Keratinocyte (primary cell): ENCODE measurements at regions not wholly inside any gene's neighbourhood (a gene's known extent, or its start where the extent isn't known, plus 50 kb on each side); places are given as distances from the start of the nearest gene placed in this dataset.

Experiments
- CTCF ChIP-seq, 3 experiments: IDR thresholded peaks in 1 of 3; conservative IDR thresholded peaks in 1 of 3; optimal IDR thresholded peaks in 1 of 3; 2 replicates in 2 of 3; 3 replicates in 1 of 3; pipeline versions ENCODE3 to v1.5.1; 2011; ENCODE audit warnings: low read length in 3 of 3, mild to moderate bottlenecking in 3 of 3, moderate library complexity in 2 of 3, control low read depth in 1 of 3, inconsistent platforms in 1 of 3; ENCODE audit not compliant: insufficient read depth in 2 of 3; ENCODE audit errors: extremely low read depth in 1 of 3
- EZH2 ChIP-seq: IDR thresholded peaks from one replicate; pipeline ENCODE4 v1.6.1; 2012; ENCODE audit warnings: inconsistent platforms, mild to moderate bottlenecking, low read length, moderate library complexity

DNA sequence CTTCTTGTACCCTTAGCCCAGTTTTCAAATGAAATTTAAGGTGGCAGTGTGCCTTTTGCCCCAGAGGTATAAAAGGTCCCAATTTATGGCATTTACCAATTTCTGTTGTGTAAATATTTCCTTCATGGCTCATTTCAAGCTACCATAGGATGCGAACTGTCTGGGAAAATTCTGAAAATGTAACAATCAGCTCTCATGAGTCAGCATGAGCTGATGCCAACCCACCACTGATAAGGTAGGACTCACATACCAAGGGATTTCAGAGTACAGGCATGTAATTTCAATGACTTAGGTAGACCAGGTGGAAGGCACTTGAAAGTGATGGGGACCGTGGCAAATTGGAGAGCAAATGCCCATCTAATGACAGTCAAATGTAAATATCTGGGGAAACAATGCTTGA lies 169.5 kb downstream of the TTC8 start:
- no peak for TF ChIP-seq CTCF (optimal IDR thresholded peaks at IDR 0.05 in 1 of 3, IDR thresholded peaks at IDR 0.05 in 1 of 3, conservative IDR thresholded peaks at IDR 0.05 in 1 of 3; ENCODE audit: extremely low read depth in 1 of 3, insufficient read depth in 2 of 3, low read length in 3 of 3)
- no peak for TF ChIP-seq EZH2
